Activated CD4-positive, alpha-beta memory T cell treated with anti-CD3 and anti-CD28 coated beads, Interleukin-2, amount 10 ng/mL, durations not matched to agents 7 days and 5 days (primary cell): ENCODE measurements at regions not wholly inside any gene's neighbourhood (a gene's known extent, or its start where the extent isn't known, plus 50 kb on each side); places are given as distances from the start of the nearest gene placed in this dataset.

Experiments
- CTCF ChIA-PET: fragments of 350-600 bp; sonication (Branson Sonifier 250); formaldehyde crosslinking; loops from one replicate; lab custom pipeline; 2021; ENCODE audit warnings: antibody characterized with exemption, inconsistent platforms; lab: Charles Lee
- POLR2A ChIA-PET: fragments of 350-600 bp; sonication (Branson Sonifier 250); formaldehyde crosslinking; loops from one replicate; lab custom pipeline; 2021; ENCODE audit warnings: antibody characterized with exemption; lab: Charles Lee
- DNase-seq: peaks from one replicate; pipeline ENCODE4 v3.0.0-alpha.2; 2020
- H3K27ac Mint-ChIP-seq: one replicate; pipeline ENCODE4 v1.8.0; 2021; ENCODE audit warnings: mild to moderate bottlenecking, mixed read lengths
- H3K27me3 Mint-ChIP-seq: one replicate; pipeline ENCODE4 v1.8.0; 2021; ENCODE audit warnings: mixed read lengths
- H3K36me3 Mint-ChIP-seq: one replicate; pipeline ENCODE4 v1.8.0; 2021; ENCODE audit warnings: low read depth, mixed read lengths
- H3K4me1 Mint-ChIP-seq: one replicate; pipeline ENCODE4 v1.8.0; 2021; ENCODE audit warnings: mixed read lengths
- H3K4me3 Mint-ChIP-seq: one replicate; pipeline ENCODE4 v1.8.0; 2021; ENCODE audit warnings: mild to moderate bottlenecking, mixed read lengths
- H3K9me3 Mint-ChIP-seq: one replicate; pipeline ENCODE4 v1.8.0; 2021; ENCODE audit warnings: mixed read lengths

DNA sequence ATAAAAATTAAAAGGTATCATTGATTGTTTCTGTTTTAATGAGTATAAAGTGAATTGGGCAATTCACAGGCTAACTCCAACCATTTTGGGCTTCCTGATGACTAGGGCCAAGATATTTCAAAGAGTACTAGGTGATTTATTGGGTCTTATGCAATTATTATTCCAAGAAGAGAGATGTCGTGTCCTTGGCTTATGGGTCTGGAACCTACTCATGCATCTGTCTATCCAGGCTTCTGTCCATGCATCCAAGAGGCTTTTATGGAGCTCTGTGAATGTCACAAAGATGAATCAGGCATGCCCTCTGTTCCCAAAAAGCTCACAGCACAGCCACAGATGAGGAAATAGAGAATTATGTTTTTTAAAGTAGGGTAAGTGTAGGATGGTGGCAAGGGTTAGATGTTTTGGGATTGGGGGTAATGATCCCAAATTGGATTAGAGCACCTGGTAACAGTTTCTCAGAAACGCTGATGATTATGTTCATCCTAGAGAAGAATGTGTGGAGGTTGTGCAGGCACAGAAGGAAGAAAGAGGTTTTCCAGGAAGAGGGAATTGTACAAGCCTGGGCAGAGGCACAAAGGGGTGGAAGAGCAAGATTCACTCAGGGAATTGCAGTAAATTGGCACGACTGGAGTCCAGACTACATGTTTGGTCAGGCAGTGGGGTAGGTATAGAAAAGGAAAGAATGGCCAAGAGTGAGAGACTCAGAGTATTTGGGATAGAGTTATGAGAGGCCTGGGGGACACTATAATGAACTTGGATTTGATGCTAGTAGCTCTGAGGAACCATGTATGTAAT, 83.0 kb upstream of the TNC start:
- ChIA-PET CTCF (interaction anchor here (0.5 kb wide), 1 partner anchor 150 kb away, joined by 5 read pairs; no protein-coding TSS in a partner anchor), POLR2A (no interaction called here)
- Mint-ChIP-seq H3K27ac (no peak overlapping the region), H3K4me3 (no peak overlapping the region), H3K36me3 (no peaks in the 10 kb centered on the region), H3K4me1 (peaks cover 14% of the 10 kb centered on the region), H3K27me3 (peaks cover 42% of the 10 kb centered on the region), H3K9me3 (no peaks in the 10 kb centered on the region)
- DNase-seq, result no peak

- H3K9me3 Mint-ChIP-seq, result no peaks in the 10 kb centered on the region
- CTCF ChIA-PET, result no interaction called here
- H3K36me3 Mint-ChIP-seq, result no peaks in the 10 kb centered on the region
- peaks cover 36% of the 10 kb centered on the region for H3K27me3 Mint-ChIP-seq
- no peak overlapping the region for H3K4me3 Mint-ChIP-seq
- DNase-seq, result no peak
- H3K27ac Mint-ChIP-seq, result no peak overlapping the region
- POLR2A ChIA-PET, result no interaction called here
- H3K4me1 Mint-ChIP-seq, result peaks cover 26% of the 10 kb centered on the region
Measured at GRCh38 chr9:115202181-115202580, 84.2 kb upstream of the TNC start.

GRCh38 chr9:115202960-115203751, 85.2 kb upstream of the TNC start:
- Mint-ChIP-seq H3K36me3 (no peaks in the 10 kb centered on the region), H3K4me3 (no peak overlapping the region), H3K4me1 (peaks cover 33% of the 10 kb centered on the region), H3K27me3 (peaks cover 35% of the 10 kb centered on the region), H3K9me3 (no peaks in the 10 kb centered on the region), H3K27ac (no peak overlapping the region)
- CTCF ChIA-PET, result no interaction called here
- DNase-seq, result no peak
- POLR2A ChIA-PET, result no interaction called here

DNA sequence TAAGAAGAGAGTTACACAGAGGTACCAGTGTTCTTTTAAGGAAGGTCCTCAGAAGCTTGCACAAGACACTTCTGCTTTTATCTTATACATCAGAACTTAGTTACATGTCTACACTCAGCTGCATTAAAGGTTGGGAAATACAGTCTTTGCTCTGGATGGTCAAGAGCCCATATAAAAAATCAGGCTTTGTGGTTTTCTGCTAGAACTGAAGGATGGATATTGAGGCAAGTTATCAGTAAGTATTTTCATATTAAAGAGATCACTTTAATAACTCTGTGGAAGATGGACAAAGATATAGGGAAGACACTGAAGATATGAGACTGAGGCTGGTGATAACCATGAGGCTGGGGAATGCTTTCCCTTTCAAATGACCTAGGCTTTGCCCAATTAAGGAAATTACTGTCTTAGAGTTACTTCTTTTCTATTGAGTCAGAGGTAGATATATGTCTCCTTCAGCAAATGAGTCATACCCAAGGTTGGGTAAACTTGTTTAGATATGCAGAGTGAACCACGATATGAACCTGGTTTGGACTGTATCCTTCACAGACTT, 87.0 kb upstream of the TNC start:
- ChIA-PET POLR2A (no interaction called here), CTCF (interaction anchor here (1.3 kb wide), 1 partner anchor 191 kb away, joined by 3 read pairs; no protein-coding TSS in a partner anchor)
- H3K9me3 Mint-ChIP-seq, result no peaks in the 10 kb centered on the region
- H3K27ac Mint-ChIP-seq, result no peak overlapping the region
- H3K27me3 Mint-ChIP-seq, result peaks cover 29% of the 10 kb centered on the region
- H3K36me3 Mint-ChIP-seq, result no peaks in the 10 kb centered on the region
- peaks cover 45% of the 10 kb centered on the region for H3K4me1 Mint-ChIP-seq
- no peak for DNase-seq
- H3K4me3 Mint-ChIP-seq, result no peak overlapping the region

GRCh38 chr9:115207003-115207836, 89.3 kb upstream of the TNC start:
- CTCF ChIA-PET, result no interaction called here
- peak overlapping the region; percentile 16 for H3K27ac Mint-ChIP-seq
- no peaks in the 10 kb centered on the region for H3K9me3 Mint-ChIP-seq
- H3K4me1 Mint-ChIP-seq, result peaks cover 53% of the 10 kb centered on the region
- H3K36me3 Mint-ChIP-seq, result no peaks in the 10 kb centered on the region
- POLR2A ChIA-PET, result no interaction called here
- no peak overlapping the region for H3K4me3 Mint-ChIP-seq
- DNase-seq, result peak; percentile 25
- peaks cover 17% of the 10 kb centered on the region for H3K27me3 Mint-ChIP-seq

GRCh38 chr9:115208501-115208900, 90.5 kb upstream of the TNC start:
- POLR2A ChIA-PET, result no interaction called here
- no peak for DNase-seq
- Mint-ChIP-seq H3K27ac (no peak overlapping the region), H3K36me3 (no peaks in the 10 kb centered on the region), H3K9me3 (no peaks in the 10 kb centered on the region), H3K4me1 (peaks cover 53% of the 10 kb centered on the region), H3K4me3 (no peak overlapping the region), H3K27me3 (peaks cover 14% of the 10 kb centered on the region)
- CTCF ChIA-PET, result no interaction called here

DNA sequence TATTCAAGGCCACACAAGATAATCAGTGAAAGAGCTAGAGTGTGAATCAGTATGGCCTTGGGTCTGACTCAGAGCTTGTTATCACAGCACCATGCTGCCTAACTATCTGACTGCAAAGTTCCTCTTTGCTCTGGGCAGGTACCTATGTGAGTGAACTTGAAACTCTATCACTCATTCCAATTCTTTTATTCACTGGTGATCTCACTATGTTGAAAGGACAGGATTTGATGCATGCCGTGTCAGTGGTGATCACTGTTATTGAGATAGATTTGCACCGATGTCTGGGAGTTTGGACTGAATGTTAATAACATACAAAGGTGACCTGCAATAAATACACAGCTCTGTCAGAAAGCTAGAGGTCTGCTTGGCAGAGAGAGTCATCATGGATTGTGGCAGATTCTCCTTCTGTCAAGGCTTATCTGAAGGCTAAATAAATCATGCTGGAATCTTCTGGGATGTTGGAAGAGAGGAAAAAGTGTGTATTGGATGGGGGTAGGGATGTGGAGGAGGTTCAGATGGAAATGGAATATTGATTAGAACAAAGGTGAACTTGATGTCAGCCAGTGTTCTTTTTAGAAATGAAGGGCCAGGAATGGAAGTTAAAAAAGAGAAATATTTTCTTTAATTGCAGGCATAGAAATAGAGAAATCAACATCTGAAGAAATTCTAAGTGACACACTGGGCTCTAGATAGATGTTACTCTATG, 91.8 kb upstream of the TNC start:
- CTCF ChIA-PET, result no interaction called here

DNA sequence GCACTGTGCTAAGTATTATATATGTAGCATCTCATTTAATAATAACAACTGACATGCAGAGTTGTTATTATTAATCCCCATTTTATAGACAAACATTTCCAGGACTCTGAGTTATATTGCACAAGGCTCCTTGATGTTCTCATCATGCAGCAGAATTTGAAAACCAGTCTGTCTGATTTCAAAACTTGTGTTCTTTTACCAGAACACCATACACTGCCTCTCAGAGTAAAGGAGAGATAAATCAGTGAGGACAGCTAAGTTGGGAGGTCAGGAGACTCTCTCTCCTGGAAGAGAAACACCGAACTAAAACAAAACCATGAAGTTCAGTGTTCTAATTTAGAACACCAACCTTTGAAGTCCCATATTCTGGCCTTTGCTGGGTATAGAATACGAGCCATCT, 92.7 kb upstream of the TNC start:
- ChIA-PET CTCF (no interaction called here), POLR2A (interaction anchor here (1.4 kb wide), 1 partner anchor 9 kb away, joined by 3 read pairs; no protein-coding TSS in a partner anchor)
- H3K4me1 Mint-ChIP-seq, result peaks cover 41% of the 10 kb centered on the region
- peaks cover 18% of the 10 kb centered on the region for H3K27me3 Mint-ChIP-seq
- H3K4me3 Mint-ChIP-seq, result no peak overlapping the region
- H3K9me3 Mint-ChIP-seq, result no peaks in the 10 kb centered on the region
- H3K36me3 Mint-ChIP-seq, result no peaks in the 10 kb centered on the region
- no peak for DNase-seq
- no peak overlapping the region for H3K27ac Mint-ChIP-seq

More for the DNA sequence above, 91.8 kb upstream of the TNC start:
- no peaks in the 10 kb centered on the region for H3K9me3 Mint-ChIP-seq
- peaks cover 14% of the 10 kb centered on the region for H3K27me3 Mint-ChIP-seq
- peak; percentile 21 for DNase-seq
- peaks cover 50% of the 10 kb centered on the region for H3K4me1 Mint-ChIP-seq
- no peaks in the 10 kb centered on the region for H3K36me3 Mint-ChIP-seq
- H3K27ac Mint-ChIP-seq, result no peak overlapping the region
- H3K4me3 Mint-ChIP-seq, result no peak overlapping the region
- POLR2A ChIA-PET, result interaction anchor here (1.4 kb wide), 1 partner anchor 10 kb away, joined by 3 read pairs; no protein-coding TSS in a partner anchor

DNA sequence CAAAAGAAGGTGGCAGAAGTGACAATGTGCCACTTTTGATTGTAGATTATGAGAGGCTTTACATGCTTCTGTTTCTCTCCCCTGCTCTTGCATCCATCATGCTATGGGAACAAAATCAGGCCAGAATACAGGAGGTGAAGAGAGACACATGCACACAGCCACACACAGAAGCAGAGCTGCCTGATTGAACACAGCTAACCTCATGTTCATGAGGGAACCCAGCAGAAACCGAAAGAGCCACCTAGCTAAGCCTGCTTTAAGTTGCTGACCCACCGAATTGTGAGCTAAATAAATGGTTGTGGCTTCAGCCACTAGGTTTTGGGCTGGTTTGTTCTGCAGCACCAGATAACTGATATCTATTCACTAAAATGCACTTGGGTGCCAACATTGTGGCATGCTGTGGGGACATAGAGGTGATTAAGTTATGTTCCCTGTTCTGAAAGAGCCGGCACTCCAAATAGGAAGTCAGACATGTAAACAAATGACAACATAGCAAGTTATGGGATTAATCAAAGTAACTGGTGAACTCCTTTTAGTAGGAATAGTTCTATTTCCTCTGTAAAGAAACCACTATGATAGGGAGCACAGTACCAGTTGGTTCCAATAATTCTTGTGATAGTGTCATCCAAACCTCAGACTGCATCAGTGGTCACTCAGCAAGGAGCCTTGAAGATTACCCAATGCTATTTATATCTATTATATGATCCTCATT, 93.6 kb upstream of the TNC start:
- Mint-ChIP-seq H3K27me3 (peaks cover 20% of the 10 kb centered on the region), H3K27ac (no peak overlapping the region), H3K36me3 (no peaks in the 10 kb centered on the region), H3K9me3 (no peaks in the 10 kb centered on the region), H3K4me1 (peaks cover 33% of the 10 kb centered on the region), H3K4me3 (no peak overlapping the region)
- POLR2A ChIA-PET, result no interaction called here
- no peak for DNase-seq
- CTCF ChIA-PET, result no interaction called here

DNA sequence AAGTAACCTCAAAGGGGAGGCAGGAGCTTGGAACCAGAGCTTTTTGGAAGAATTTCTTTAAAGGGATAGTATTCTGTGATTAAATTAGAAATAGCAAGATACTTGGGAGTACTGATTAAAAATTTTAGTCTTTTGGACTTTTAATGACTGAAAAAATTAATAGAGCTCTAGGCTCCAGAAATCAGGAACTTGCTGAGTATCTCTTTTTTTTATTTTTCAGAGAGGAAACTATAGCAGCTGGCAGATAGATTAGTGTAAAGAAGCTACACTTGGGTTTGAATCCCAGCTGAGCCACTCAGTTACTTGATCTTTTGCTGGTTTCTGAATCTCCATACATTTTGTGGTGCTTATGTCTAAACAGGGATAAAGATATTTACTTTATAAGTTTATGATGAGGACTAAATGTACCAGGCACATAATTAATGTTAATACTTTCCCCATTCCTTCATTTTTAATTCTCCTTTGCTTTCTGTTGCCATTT, 94.2 kb upstream of the TNC start:
- POLR2A ChIA-PET, result no interaction called here
- Mint-ChIP-seq H3K27ac (no peak overlapping the region), H3K36me3 (no peaks in the 10 kb centered on the region)

GRCh38 chr9:115212832-115213231, 94.9 kb upstream of the TNC start:
- Mint-ChIP-seq H3K27me3 (peaks cover 20% of the 10 kb centered on the region), H3K9me3 (no peaks in the 10 kb centered on the region), H3K27ac (no peak overlapping the region), H3K4me3 (no peak overlapping the region), H3K4me1 (peaks cover 22% of the 10 kb centered on the region), H3K36me3 (no peaks in the 10 kb centered on the region)
- DNase-seq, result no peak
- ChIA-PET CTCF (no interaction called here), POLR2A (no interaction called here)

More for the DNA sequence above, 94.2 kb upstream of the TNC start:
- no peaks in the 10 kb centered on the region for H3K9me3 Mint-ChIP-seq
- H3K4me1 Mint-ChIP-seq, result peaks cover 27% of the 10 kb centered on the region
- DNase-seq, result no peak
- peaks cover 20% of the 10 kb centered on the region for H3K27me3 Mint-ChIP-seq
- CTCF ChIA-PET, result no interaction called here
- no peak overlapping the region for H3K4me3 Mint-ChIP-seq
